ENCODE measurements at regions not wholly inside any gene's neighbourhood (a gene's known extent, or its start where the extent isn't known, plus 50 kb on each side); places are given as distances from the start of the nearest gene placed in this dataset.
A peak's percentile ranks its signal among the peaks of the same experiment; 100 is the strongest.

DNA sequence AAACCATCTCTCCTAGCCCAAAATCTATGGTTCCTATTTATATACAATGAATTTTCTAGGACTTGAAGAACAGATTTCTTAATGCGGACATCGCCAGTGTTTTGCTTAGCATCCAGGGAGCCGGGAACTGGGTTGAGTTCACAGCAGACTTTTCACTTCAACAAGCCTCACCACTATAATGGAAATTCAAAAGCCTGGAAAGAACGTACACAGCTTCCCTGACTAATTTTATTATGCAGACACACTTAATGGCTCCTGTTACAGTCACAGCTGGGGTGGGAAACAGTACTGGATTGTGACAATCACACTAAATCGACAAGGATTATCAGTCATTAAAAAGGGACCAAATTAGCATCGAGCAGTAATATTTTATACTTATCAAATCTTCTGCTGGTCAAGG is 129.2 kb upstream of the BNIP2 start:
- no peak for DNase-seq
- H3K27ac ChIP-seq = no peak overlapping the region
- WGBS, 5 donors = 48 to 60% (median 54%) methylated on average over 6 of the region's 6 CpGs
- intact Hi-C loops (cut with DNase I; ENCODE audit: low total_unique reads) = no loop called here
- H3K27me3 ChIP-seq = peaks cover 0 to 37% (median 15%) of the 10 kb centered on the region in 3 donors
- TF ChIP-seq POLR2AphosphoS5 (IDR thresholded peaks at IDR 0.05) (no peak), POLR2A (IDR thresholded peaks at IDR 0.05) (no peak), EP300 (IDR thresholded peaks at IDR 0.05) (no peak)
- TF ChIP-seq, protein P1, sequence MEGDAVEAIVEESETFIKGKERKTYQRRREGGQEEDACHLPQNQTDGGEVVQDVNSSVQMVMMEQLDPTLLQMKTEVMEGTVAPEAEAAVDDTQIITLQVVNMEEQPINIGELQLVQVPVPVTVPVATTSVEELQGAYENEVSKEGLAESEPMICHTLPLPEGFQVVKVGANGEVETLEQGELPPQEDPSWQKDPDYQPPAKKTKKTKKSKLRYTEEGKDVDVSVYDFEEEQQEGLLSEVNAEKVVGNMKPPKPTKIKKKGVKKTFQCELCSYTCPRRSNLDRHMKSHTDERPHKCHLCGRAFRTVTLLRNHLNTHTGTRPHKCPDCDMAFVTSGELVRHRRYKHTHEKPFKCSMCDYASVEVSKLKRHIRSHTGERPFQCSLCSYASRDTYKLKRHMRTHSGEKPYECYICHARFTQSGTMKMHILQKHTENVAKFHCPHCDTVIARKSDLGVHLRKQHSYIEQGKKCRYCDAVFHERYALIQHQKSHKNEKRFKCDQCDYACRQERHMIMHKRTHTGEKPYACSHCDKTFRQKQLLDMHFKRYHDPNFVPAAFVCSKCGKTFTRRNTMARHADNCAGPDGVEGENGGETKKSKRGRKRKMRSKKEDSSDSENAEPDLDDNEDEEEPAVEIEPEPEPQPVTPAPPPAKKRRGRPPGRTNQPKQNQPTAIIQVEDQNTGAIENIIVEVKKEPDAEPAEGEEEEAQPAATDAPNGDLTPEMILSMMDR (IDR thresholded peaks at IDR 0.05) = no peak
- no peaks in the 10 kb centered on the region for H3K36me3 ChIP-seq
- no peaks in the 10 kb centered on the region for H3K4me1 ChIP-seq
- H3K4me3 ChIP-seq = no peak overlapping the region
- H3K9me3 ChIP-seq = no peaks in the 10 kb centered on the region

DNA sequence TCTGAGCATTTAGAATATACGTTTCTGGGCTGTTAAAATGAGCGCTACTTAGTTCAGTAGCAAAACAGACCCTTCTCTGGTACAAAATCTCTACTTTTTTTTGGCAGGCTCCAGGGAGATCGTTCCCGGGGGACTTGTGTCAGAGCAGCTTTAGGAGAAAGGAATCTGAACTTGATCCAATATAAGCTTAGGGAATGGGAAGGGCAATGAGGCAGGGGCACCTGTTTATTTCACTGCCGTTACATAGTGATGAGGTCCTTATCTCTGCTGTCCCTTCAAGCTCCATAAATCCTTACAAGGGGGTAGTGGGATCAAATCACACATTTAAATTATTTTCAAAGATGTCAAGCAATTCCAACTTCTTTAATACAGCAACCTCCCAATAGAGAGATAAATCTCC is 128.7 kb upstream of the BNIP2 start:
- Histone ChIP-seq H3K36me3 (no peaks in the 10 kb centered on the region), H3K27ac (no peak overlapping the region), H3K27me3 (peaks cover 0 to 41% (median 15%) of the 10 kb centered on the region in 3 donors), H3K9me3 (no peaks in the 10 kb centered on the region), H3K4me3 (no peak overlapping the region), H3K4me1 (no peaks in the 10 kb centered on the region)
- WGBS, 5 donors = 48 to 56% (median 52%) methylated on average over 5 of the region's 5 CpGs
- TF ChIP-seq, protein P1 (IDR thresholded peaks at IDR 0.05) = no peak
- TF ChIP-seq POLR2AphosphoS5 (IDR thresholded peaks at IDR 0.05) (no peak), EP300 (IDR thresholded peaks at IDR 0.05) (no peak), POLR2A (IDR thresholded peaks at IDR 0.05) (no peak)
- intact Hi-C loops (cut with DNase I; ENCODE audit: low total_unique reads) = no loop called here
- no peak for DNase-seq

DNA sequence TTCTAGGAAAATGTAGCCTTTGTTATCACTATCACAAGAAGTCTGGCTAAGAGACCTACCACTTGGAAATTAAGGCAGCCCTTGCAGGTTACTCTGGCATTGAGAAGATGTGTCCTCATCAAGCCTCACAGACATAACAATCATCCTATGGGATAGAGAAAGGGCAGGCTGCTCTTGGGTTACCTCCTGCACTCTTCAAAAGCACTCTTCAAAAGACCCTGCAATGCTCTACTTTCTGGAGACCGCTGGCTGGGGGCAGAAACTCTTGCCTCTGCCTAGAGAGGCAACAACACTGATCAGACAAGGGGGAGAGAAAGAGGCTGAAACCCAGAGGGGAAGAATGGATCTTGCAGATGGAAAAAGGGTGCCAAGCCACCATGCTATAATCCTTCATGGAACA is 127.9 kb upstream of the BNIP2 start:
- intact Hi-C loops (cut with DNase I; ENCODE audit: low total_unique reads) = no loop called here

DNA sequence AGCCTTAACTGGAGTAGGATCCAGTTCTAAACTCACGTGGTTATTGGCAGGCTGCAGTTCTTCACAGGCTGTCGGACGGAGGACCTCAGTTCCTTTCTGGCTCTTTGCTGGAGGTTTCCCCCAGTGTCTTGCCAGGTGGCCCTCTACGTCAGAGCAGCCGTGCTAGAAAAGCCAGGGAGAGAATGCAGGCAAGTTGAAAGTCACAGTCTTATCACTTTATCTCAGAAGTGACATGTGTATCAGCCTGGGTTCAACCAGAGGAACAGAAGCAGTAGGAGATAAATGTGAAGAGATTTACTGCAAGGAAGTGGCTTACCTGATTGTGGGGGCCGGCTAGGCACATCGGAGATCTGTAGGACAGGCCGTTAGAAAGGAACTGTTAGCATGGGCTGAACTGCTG is 125.3 kb upstream of the BNIP2 start:
- Histone ChIP-seq H3K27me3 (peaks cover 0 to 55% (median 10%) of the 10 kb centered on the region in 3 donors), H3K9me3 (no peaks in the 10 kb centered on the region), H3K27ac (no peak overlapping the region), H3K4me3 (no peak overlapping the region), H3K36me3 (no peaks in the 10 kb centered on the region), H3K4me1 (no peaks in the 10 kb centered on the region)
- 29 to 46% (median 39%) methylated on average over 8 of the region's 8 CpGs for WGBS, 5 donors
- intact Hi-C loops (cut with DNase I; ENCODE audit: low total_unique reads) = no loop called here
- TF ChIP-seq POLR2AphosphoS5 (IDR thresholded peaks at IDR 0.05) (no peak), EP300 (IDR thresholded peaks at IDR 0.05) (no peak), POLR2A (IDR thresholded peaks at IDR 0.05) (no peak)
- TF ChIP-seq, protein P1 (IDR thresholded peaks at IDR 0.05) = no peak
- peak in 1 of 2 donors; percentile 41 for DNase-seq

More for the DNA sequence above, 127.9 kb upstream of the BNIP2 start:
- no peaks in the 10 kb centered on the region for H3K36me3 ChIP-seq
- H3K27me3 ChIP-seq = peaks cover 0 to 49% (median 15%) of the 10 kb centered on the region in 3 donors
- no peak overlapping the region for H3K27ac ChIP-seq
- TF ChIP-seq POLR2AphosphoS5 (IDR thresholded peaks at IDR 0.05) (no peak), EP300 (IDR thresholded peaks at IDR 0.05) (no peak), POLR2A (IDR thresholded peaks at IDR 0.05) (no peak)
- TF ChIP-seq, protein P1 (IDR thresholded peaks at IDR 0.05) = no peak
- H3K9me3 ChIP-seq = no peaks in the 10 kb centered on the region
- 78 to 85% (median 84%) methylated on average over 1 of the region's 1 CpG for WGBS, 5 donors
- H3K4me1 ChIP-seq = no peaks in the 10 kb centered on the region
- H3K4me3 ChIP-seq = no peak overlapping the region
- no peak for DNase-seq
